Heart left ventricle (tissue), 16 donors: ENCODE measurements at regions not wholly inside any gene's neighbourhood (a gene's known extent, or its start where the extent isn't known, plus 50 kb on each side); places are given as distances from the start of the nearest gene placed in this dataset.

ENCODE experiments used
- ATAC-seq, 4 donors: fragments of 200-7000 bp; cut with Tn5 transposase; one replicate each; pipeline ENCODE4 v1.9.1; 2020 to 2022; ENCODE audit warnings: moderate library complexity in 4 of 4, mild to moderate bottlenecking in 3 of 4, moderate number of reproducible peaks in 1 of 4
- DNase-seq, 5 donors: peaks; one replicate each; pipeline ENCODE4 v3.0.0-alpha.2; 2020
- H3K27ac ChIP-seq, 12 donors: fragments of 200-600 bp; sonication (generic) in 4 of 12; one replicate each; pipeline versions ENCODE4 v1.5.0 to v1.8.0; 2016 to 2022; ENCODE audit warnings: mild to moderate bottlenecking in 2 of 12
- H3K27me3 ChIP-seq, 9 donors: fragments of 200-600 bp; sonication (generic) in 2 of 9; one replicate each; pipeline versions ENCODE4 v1.5.1 to v1.8.0; 2016 to 2022; ENCODE audit warnings: mild to moderate bottlenecking in 3 of 9
- H3K36me3 ChIP-seq, 9 donors: fragments of 200-600 bp; sonication (generic) in 2 of 9; one replicate each; pipeline versions ENCODE4 v1.5.0 to v1.8.0; 2018 to 2022; ENCODE audit warnings: mild to moderate bottlenecking in 2 of 9
- H3K4me1 ChIP-seq, 12 donors: fragments of 200-600 bp; sonication (generic) in 4 of 12; one replicate each; pipeline versions ENCODE4 v1.5.0 to v1.8.0; 2016 to 2022; ENCODE audit warnings: mild to moderate bottlenecking in 3 of 12
- H3K4me3 ChIP-seq, 12 donors: fragments of 200-600 bp; sonication (generic) in 4 of 12; one replicate each; pipeline versions ENCODE4 v1.5.0 to v1.8.0; 2017 to 2022; ENCODE audit warnings: mild to moderate bottlenecking in 9 of 12, moderate library complexity in 4 of 12
- H3K9me3 ChIP-seq, 12 donors: fragments of 200-600 bp; sonication (generic) in 4 of 12; one replicate each; pipeline versions ENCODE4 v1.5.0 to v1.8.0; 2016 to 2022; ENCODE audit warnings: mild to moderate bottlenecking in 1 of 12
- CTCF ChIP-seq, 12 donors: fragments of 200-600 bp; sonication (generic) in 4 of 12; IDR thresholded peaks; one replicate each; pipeline versions ENCODE4 v1.5.0 to v1.8.0; 2018 to 2022; ENCODE audit warnings: antibody characterized with exemption in 12 of 12, mild to moderate bottlenecking in 5 of 12
- POLR2A ChIP-seq, 2 donors: fragments of 450-650 bp; IDR thresholded peaks; one replicate each; pipeline ENCODE4 v1.6.1; 2017; ENCODE audit warnings: antibody characterized with exemption in 2 of 2, mild to moderate bottlenecking in 2 of 2, moderate library complexity in 2 of 2
- WGBS, 4 donors: extraction: QIAGEN DNeasy Blood & Tissue Kit in 2 of 4; methylation state at CpG; one replicate each; pipeline versions ENCODE4 v1.1.5 to v1.1.7; 2013 to 2018; 5-methylcytosine and 5-hydroxymethylcytosine counted together
- intact Hi-C, 10 donors: fragments of 100-400 bp; cut with DNase I; formaldehyde crosslinking; loops; one replicate each; pipeline versions ENCODE4 v1.11.1 to v1.14.2; 2022
- donor health status: ischemic (EF 13 %, LVEDD 7.1; RV severe dilation, severe dysfunction).
- donor health status: healthy with polysubstance abuse.
- donor health status: DM: no; HTN: yes; CAD: no.
- donor health status: DM: no; HTN: no; CAD: no.
- donor health status: ischemic (EF 25% LVEDD 6.9; RV normal size, moderate dysfunction).
- donor health status: ischemic (EF 25% LVEDD 5.7; RV mildly dilated, moderate dysfunction).
- donor health status: healthy.
- donor health status: DM: yes; HTN: yes; CAD: no.
- donor health status: ischemic (EF 35%, LVEDD 5.7; RV mildly dilated, moderate dysfunction).
- donor health status: nonischemic (EF 11% LVEDD 7.7; RV severe dilation, severe dysfunction).
- donor health status: DM: yes; HTN: yes; CAD: no.
- donor health status: PGD.
- donor health status: ischemic (EF 29% LVEDD 5.4; RV normal size, mild dysfunction).
- donor health status: nonischemic (EF 23%, LVEDD 6.1; RV moderate dilation, normal function).

GRCh38 chrX:39168609-39169008, 367.4 kb downstream of the MID1IP1 start:
- WGBS, 4 donors = 76 to 95% (median 84%) methylated on average over 11 of the region's 11 CpGs
- Histone ChIP-seq H3K27me3 (peaks cover 0 to 19% (median 0%) of the 10 kb centered on the region in 9 donors), H3K9me3 (peaks cover 0 to 6% (median 0%) of the 10 kb centered on the region in 12 donors), H3K4me1 (no peaks in the 10 kb centered on the region), H3K4me3 (no peak overlapping the region), H3K27ac (no peak overlapping the region), H3K36me3 (no peaks in the 10 kb centered on the region)
- DNase-seq = no peak
- no peak for TF ChIP-seq CTCF (IDR thresholded peaks at IDR 0.05)
- no peak for TF ChIP-seq POLR2A (IDR thresholded peaks at IDR 0.05)
- ATAC-seq = no peak
- intact Hi-C loops = no loop called here

- ATAC-seq = no peak
- no peak overlapping the region for H3K27ac ChIP-seq
- peaks cover 0 to 1% (median 0%) of the 10 kb centered on the region in 12 donors for H3K4me1 ChIP-seq
- H3K36me3 ChIP-seq = no peaks in the 10 kb centered on the region
- DNase-seq = no peak
- 62 to 86% (median 78%) methylated on average over 1 of the region's 1 CpG for WGBS, 4 donors
- TF ChIP-seq CTCF (IDR thresholded peaks at IDR 0.05) (no peak), POLR2A (IDR thresholded peaks at IDR 0.05) (no peak)
- peaks cover 0 to 6% (median 0%) of the 10 kb centered on the region in 12 donors for H3K9me3 ChIP-seq
- no peak overlapping the region for H3K4me3 ChIP-seq
- intact Hi-C loops = no loop called here
- H3K27me3 ChIP-seq = peaks cover 0 to 19% (median 0%) of the 10 kb centered on the region in 9 donors
These were observed 368.7 kb downstream of the MID1IP1 start for GRCh38 chrX:39169976-39170375.

- Histone ChIP-seq H3K9me3 (peaks cover 0 to 6% (median 0%) of the 10 kb centered on the region in 12 donors), H3K4me3 (no peak overlapping the region), H3K27me3 (peaks cover 0 to 19% (median 0%) of the 10 kb centered on the region in 9 donors), H3K36me3 (no peaks in the 10 kb centered on the region), H3K27ac (no peak overlapping the region), H3K4me1 (peaks cover 0 to 5% (median 0%) of the 10 kb centered on the region in 12 donors)
- DNase-seq (no peak), ATAC-seq (no peak)
- TF ChIP-seq POLR2A (IDR thresholded peaks at IDR 0.05) (no peak), CTCF (IDR thresholded peaks at IDR 0.05) (no peak)
- intact Hi-C loops = no loop called here
- WGBS, 4 donors = 60 to 91% (median 74%) methylated on average over 3 of the region's 3 CpGs
These were observed 369.2 kb downstream of the MID1IP1 start for GRCh38 chrX:39170464-39170863.

- intact Hi-C loops = no loop called here
- Histone ChIP-seq H3K4me3 (no peak overlapping the region), H3K27ac (no peak overlapping the region), H3K27me3 (peaks cover 0 to 19% (median 0%) of the 10 kb centered on the region in 9 donors), H3K4me1 (peaks cover 0 to 5% (median 0%) of the 10 kb centered on the region in 12 donors), H3K36me3 (no peaks in the 10 kb centered on the region), H3K9me3 (peaks cover 0 to 6% (median 0%) of the 10 kb centered on the region in 12 donors)
- no peak for TF ChIP-seq POLR2A (IDR thresholded peaks at IDR 0.05)
- TF ChIP-seq CTCF (IDR thresholded peaks at IDR 0.05) = no peak
- DNase-seq (no peak), ATAC-seq (no peak)
- WGBS, 4 donors = 76 to 97% (median 89%) methylated on average over 3 of the region's 3 CpGs
These were observed 370.4 kb downstream of the MID1IP1 start for GRCh38 chrX:39171686-39172085.
